ENCODE measurements at regions not wholly inside any gene's neighbourhood (a gene's known extent, or its start where the extent isn't known, plus 50 kb on each side); places are given as distances from the start of the nearest gene placed in this dataset.

DNA sequence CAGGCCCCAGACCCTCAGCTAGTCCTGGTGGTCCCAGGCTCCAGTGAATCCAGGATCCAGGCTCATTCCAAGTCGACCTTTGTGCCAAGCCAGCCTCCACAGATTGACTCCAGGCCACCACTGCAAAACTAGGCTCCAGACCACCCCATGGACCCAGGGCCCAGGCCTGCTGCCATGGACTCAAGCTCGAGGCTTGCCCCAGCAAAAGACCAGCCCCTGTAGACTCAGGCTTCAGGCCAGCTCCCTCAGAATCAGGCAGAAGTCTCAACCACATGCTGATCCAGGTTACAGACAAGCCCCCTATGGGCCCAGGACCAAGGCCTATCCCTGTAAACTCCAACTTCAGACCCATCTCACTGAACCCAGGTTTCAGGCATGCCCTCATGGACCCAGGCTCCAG lies 692.4 kb downstream of the PCDH19 start:
- no peak overlapping the region for H3K4me3 ChIP-seq (ENCODE audit: low read depth, low read length)
- no peaks in the 10 kb centered on the region for H3K36me3 ChIP-seq (ENCODE audit: control insufficient read depth in 2 of 2, insufficient read depth in 1 of 2, low read length in 2 of 2)
- H3K4me1 ChIP-seq (ENCODE audit: control insufficient read depth, insufficient read depth, low read length), result no peaks in the 10 kb centered on the region
- no peak overlapping the region for H3K27ac ChIP-seq (ENCODE audit: extremely low read depth, low read depth, low read length)
- TF ChIP-seq TCF7L2 (IDR thresholded peaks at IDR 0.05; ENCODE audit: borderline replicate concordance, low read depth, low read length), result no peak
- TF ChIP-seq, protein P1, sequence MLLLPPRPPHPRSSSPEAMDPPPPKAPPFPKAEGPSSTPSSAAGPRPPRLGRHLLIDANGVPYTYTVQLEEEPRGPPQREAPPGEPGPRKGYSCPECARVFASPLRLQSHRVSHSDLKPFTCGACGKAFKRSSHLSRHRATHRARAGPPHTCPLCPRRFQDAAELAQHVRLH (tag by site-specific recombination; IDR thresholded peaks at IDR 0.05), result no peak
- TF ChIP-seq OSR2 (tag by site-specific recombination; IDR thresholded peaks at IDR 0.05), result no peak
- TF ChIP-seq ZBTB7A (tag by site-specific recombination; IDR thresholded peaks at IDR 0.05; ENCODE audit: low read depth), result no peak
- TF ChIP-seq ZNF366 (tag by site-specific recombination; conservative IDR thresholded peaks at IDR 0.05), result no peak
- TF ChIP-seq, protein P2, sequence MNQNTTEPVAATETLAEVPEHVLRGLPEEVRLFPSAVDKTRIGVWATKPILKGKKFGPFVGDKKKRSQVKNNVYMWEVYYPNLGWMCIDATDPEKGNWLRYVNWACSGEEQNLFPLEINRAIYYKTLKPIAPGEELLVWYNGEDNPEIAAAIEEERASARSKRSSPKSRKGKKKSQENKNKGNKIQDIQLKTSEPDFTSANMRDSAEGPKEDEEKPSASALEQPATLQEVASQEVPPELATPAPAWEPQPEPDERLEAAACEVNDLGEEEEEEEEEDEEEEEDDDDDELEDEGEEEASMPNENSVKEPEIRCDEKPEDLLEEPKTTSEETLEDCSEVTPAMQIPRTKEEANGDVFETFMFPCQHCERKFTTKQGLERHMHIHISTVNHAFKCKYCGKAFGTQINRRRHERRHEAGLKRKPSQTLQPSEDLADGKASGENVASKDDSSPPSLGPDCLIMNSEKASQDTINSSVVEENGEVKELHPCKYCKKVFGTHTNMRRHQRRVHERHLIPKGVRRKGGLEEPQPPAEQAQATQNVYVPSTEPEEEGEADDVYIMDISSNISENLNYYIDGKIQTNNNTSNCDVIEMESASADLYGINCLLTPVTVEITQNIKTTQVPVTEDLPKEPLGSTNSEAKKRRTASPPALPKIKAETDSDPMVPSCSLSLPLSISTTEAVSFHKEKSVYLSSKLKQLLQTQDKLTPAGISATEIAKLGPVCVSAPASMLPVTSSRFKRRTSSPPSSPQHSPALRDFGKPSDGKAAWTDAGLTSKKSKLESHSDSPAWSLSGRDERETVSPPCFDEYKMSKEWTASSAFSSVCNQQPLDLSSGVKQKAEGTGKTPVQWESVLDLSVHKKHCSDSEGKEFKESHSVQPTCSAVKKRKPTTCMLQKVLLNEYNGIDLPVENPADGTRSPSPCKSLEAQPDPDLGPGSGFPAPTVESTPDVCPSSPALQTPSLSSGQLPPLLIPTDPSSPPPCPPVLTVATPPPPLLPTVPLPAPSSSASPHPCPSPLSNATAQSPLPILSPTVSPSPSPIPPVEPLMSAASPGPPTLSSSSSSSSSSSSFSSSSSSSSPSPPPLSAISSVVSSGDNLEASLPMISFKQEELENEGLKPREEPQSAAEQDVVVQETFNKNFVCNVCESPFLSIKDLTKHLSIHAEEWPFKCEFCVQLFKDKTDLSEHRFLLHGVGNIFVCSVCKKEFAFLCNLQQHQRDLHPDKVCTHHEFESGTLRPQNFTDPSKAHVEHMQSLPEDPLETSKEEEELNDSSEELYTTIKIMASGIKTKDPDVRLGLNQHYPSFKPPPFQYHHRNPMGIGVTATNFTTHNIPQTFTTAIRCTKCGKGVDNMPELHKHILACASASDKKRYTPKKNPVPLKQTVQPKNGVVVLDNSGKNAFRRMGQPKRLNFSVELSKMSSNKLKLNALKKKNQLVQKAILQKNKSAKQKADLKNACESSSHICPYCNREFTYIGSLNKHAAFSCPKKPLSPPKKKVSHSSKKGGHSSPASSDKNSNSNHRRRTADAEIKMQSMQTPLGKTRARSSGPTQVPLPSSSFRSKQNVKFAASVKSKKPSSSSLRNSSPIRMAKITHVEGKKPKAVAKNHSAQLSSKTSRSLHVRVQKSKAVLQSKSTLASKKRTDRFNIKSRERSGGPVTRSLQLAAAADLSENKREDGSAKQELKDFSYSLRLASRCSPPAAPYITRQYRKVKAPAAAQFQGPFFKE (tag by site-specific recombination; IDR thresholded peaks at IDR 0.05; ENCODE audit: borderline replicate concordance), result no peak
- no peak for TF ChIP-seq ZNF292 (tag by site-specific recombination; IDR thresholded peaks at IDR 0.05; ENCODE audit: borderline replicate concordance, low read depth)
- TF ChIP-seq HOXA7 (CRISPR knock-in tag; IDR thresholded peaks at IDR 0.05; ENCODE audit: borderline replicate concordance), result no peak
- no peak for TF ChIP-seq GLIS1 (tag by site-specific recombination; IDR thresholded peaks at IDR 0.05)
- TF ChIP-seq ZNF19 (tag by site-specific recombination; IDR thresholded peaks at IDR 0.05; ENCODE audit: low read depth), result no peak
- no peak for TF ChIP-seq ZNF623 (tag by site-specific recombination; IDR thresholded peaks at IDR 0.05)
- TF ChIP-seq ZEB2 (tag by site-specific recombination; IDR thresholded peaks at IDR 0.05), result no peak
- TF ChIP-seq, protein P3, sequence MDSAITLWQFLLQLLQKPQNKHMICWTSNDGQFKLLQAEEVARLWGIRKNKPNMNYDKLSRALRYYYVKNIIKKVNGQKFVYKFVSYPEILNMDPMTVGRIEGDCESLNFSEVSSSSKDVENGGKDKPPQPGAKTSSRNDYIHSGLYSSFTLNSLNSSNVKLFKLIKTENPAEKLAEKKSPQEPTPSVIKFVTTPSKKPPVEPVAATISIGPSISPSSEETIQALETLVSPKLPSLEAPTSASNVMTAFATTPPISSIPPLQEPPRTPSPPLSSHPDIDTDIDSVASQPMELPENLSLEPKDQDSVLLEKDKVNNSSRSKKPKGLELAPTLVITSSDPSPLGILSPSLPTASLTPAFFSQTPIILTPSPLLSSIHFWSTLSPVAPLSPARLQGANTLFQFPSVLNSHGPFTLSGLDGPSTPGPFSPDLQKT (IDR thresholded peaks at IDR 0.05; ENCODE audit: borderline replicate concordance, low read depth, low read length), result no peak
- TF ChIP-seq ZBTB17 (tag by site-specific recombination; IDR thresholded peaks at IDR 0.05), result no peak
- TF ChIP-seq KLF7 (tag by site-specific recombination; IDR thresholded peaks at IDR 0.05; ENCODE audit: borderline replicate concordance), result no peak
- TF ChIP-seq, protein P4, sequence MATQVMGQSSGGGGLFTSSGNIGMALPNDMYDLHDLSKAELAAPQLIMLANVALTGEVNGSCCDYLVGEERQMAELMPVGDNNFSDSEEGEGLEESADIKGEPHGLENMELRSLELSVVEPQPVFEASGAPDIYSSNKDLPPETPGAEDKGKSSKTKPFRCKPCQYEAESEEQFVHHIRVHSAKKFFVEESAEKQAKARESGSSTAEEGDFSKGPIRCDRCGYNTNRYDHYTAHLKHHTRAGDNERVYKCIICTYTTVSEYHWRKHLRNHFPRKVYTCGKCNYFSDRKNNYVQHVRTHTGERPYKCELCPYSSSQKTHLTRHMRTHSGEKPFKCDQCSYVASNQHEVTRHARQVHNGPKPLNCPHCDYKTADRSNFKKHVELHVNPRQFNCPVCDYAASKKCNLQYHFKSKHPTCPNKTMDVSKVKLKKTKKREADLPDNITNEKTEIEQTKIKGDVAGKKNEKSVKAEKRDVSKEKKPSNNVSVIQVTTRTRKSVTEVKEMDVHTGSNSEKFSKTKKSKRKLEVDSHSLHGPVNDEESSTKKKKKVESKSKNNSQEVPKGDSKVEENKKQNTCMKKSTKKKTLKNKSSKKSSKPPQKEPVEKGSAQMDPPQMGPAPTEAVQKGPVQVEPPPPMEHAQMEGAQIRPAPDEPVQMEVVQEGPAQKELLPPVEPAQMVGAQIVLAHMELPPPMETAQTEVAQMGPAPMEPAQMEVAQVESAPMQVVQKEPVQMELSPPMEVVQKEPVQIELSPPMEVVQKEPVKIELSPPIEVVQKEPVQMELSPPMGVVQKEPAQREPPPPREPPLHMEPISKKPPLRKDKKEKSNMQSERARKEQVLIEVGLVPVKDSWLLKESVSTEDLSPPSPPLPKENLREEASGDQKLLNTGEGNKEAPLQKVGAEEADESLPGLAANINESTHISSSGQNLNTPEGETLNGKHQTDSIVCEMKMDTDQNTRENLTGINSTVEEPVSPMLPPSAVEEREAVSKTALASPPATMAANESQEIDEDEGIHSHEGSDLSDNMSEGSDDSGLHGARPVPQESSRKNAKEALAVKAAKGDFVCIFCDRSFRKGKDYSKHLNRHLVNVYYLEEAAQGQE (tag by site-specific recombination; IDR thresholded peaks at IDR 0.05), result no peak
- TF ChIP-seq ZNF426 (tag by site-specific recombination; IDR thresholded peaks at IDR 0.05), result no peak
- no peak for TF ChIP-seq ZFP69B (tag by site-specific recombination; IDR thresholded peaks at IDR 0.05)
- TF ChIP-seq, protein P5, sequence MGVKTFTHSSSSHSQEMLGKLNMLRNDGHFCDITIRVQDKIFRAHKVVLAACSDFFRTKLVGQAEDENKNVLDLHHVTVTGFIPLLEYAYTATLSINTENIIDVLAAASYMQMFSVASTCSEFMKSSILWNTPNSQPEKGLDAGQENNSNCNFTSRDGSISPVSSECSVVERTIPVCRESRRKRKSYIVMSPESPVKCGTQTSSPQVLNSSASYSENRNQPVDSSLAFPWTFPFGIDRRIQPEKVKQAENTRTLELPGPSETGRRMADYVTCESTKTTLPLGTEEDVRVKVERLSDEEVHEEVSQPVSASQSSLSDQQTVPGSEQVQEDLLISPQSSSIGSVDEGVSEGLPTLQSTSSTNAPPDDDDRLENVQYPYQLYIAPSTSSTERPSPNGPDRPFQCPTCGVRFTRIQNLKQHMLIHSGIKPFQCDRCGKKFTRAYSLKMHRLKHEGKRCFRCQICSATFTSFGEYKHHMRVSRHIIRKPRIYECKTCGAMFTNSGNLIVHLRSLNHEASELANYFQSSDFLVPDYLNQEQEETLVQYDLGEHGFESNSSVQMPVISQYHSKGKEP (tag by site-specific recombination; IDR thresholded peaks at IDR 0.05), result no peak
- no peak for TF ChIP-seq ZNF202 (tag by site-specific recombination; IDR thresholded peaks at IDR 0.05; ENCODE audit: borderline replicate concordance)
- no peaks in the 10 kb centered on the region; the same call in 1 of the 2 replicates for H3K9me3 ChIP-seq (ENCODE audit: control insufficient read depth, insufficient read depth, low read depth, low read length)
- ChIA-PET CTCF (no interaction called here), POLR2A (no interaction called here)

Data from HEK293 (cell line).